ENCODE measurements at regions not wholly inside any gene's neighbourhood (a gene's known extent, or its start where the extent isn't known, plus 50 kb on each side); places are given as distances from the start of the nearest gene placed in this dataset.

- TF ChIP-seq CTCF (IDR thresholded peaks at IDR 0.05) (no peak), EZH2 (IDR thresholded peaks at IDR 0.05; ENCODE audit: borderline replicate concordance, insufficient read depth, low read depth, low read length, poor library complexity, severe bottlenecking) (no peak)
Observed at GRCh38 chr14:105912641-105913180, 386.3 kb downstream of the TMEM121 start.
